HG02763 (cell line): ENCODE measurements at regions not wholly inside any gene's neighbourhood (a gene's known extent, or its start where the extent isn't known, plus 50 kb on each side); places are given as distances from the start of the nearest gene placed in this dataset.

Experiments used
- ATAC-seq: cut with Tn5 transposase; IDR thresholded peaks from one replicate; pipeline ENCODE4 v1.9.1; 2021; ENCODE audit warnings: mild to moderate bottlenecking, moderate library complexity; ENCODE audit not compliant: unreplicated experiment

- peak; percentile 65 for ATAC-seq
These were observed 126.8 kb upstream of the RAG2 start for GRCh38 chr11:36724742-36725385.

GRCh38 chr11:36722421-36722820, 124.4 kb upstream of the RAG2 start:
- no peak for ATAC-seq

- ATAC-seq: no peak
These were observed 121.5 kb upstream of the RAG2 start for GRCh38 chr11:36719358-36720107.

GRCh38 chr11:36718451-36718850, 120.4 kb upstream of the RAG2 start:
- ATAC-seq: no peak

- no peak for ATAC-seq
These were observed 115.7 kb upstream of the RAG2 start for GRCh38 chr11:36713715-36714114.

- no peak for ATAC-seq
These were observed 113.2 kb upstream of the RAG2 start for GRCh38 chr11:36711104-36711825.
